HEK293T (cell line): ENCODE measurements at regions not wholly inside any gene's neighbourhood (a gene's known extent, or its start where the extent isn't known, plus 50 kb on each side); places are given as distances from the start of the nearest gene placed in this dataset.

Experiments used
- CTCF ChIA-PET: fragments of 350-600 bp; formaldehyde crosslinking; extraction: SDS; loops from one replicate; lab custom pipeline; 2021; ENCODE audit warnings: antibody characterized with exemption, inconsistent platforms; lab: Yijun Ruan, JAX
- POLR2A ChIA-PET: fragments of 350-600 bp; formaldehyde crosslinking; extraction: SDS; loops from one replicate; lab custom pipeline; 2020; ENCODE audit warnings: antibody characterized with exemption, inconsistent platforms; lab: Yijun Ruan, JAX
- DNase-seq: peaks from one replicate; pipeline ENCODE4 v3.0.0; 2012; ENCODE audit warnings: mixed read lengths; ENCODE audit errors: extremely low spot score
- ARNT ChIP-seq: fragments of 450-650 bp; IDR thresholded peaks from 2 replicates; pipeline ENCODE4 v1.6.1; 2017; ENCODE audit warnings: mild to moderate bottlenecking
- BHLHE40 ChIP-seq: fragments of 450-650 bp; IDR thresholded peaks from 2 replicates; pipeline ENCODE4 v1.6.1; 2016; ENCODE audit warnings: mild to moderate bottlenecking, moderate library complexity, borderline replicate concordance
- CTBP1 ChIP-seq: fragments of 450-650 bp; IDR thresholded peaks from 2 replicates; pipeline ENCODE4 v1.6.1; 2016; ENCODE audit warnings: borderline replicate concordance
- ELF4 ChIP-seq: fragments of 450-650 bp; IDR thresholded peaks from 2 replicates; pipeline ENCODE4 v1.6.1; 2017; ENCODE audit warnings: antibody characterized with exemption
- FOXA1 ChIP-seq: fragments of 450-650 bp; IDR thresholded peaks from 2 replicates; pipeline ENCODE4 v1.6.1; 2016; ENCODE audit warnings: mild to moderate bottlenecking
- FOXK2 ChIP-seq: fragments of 450-650 bp; IDR thresholded peaks from 2 replicates; pipeline ENCODE4 v1.6.1; 2016; ENCODE audit warnings: mild to moderate bottlenecking
- FOXM1 ChIP-seq: fragments of 450-650 bp; IDR thresholded peaks from 2 replicates; pipeline ENCODE4 v1.6.1; 2017; ENCODE audit warnings: mild to moderate bottlenecking, borderline replicate concordance
- HDGF ChIP-seq: fragments of 450-650 bp; IDR thresholded peaks from 2 replicates; pipeline ENCODE4 v1.6.1; 2017; ENCODE audit warnings: antibody characterized with exemption, borderline replicate concordance
- L3MBTL2 ChIP-seq: fragments of 450-650 bp; conservative IDR thresholded peaks from 2 replicates; pipeline ENCODE4 v1.6.1; 2016; ENCODE audit warnings: mild to moderate bottlenecking
- LEF1 ChIP-seq: fragments of 450-650 bp; IDR thresholded peaks from 2 replicates; pipeline ENCODE4 v1.6.1; 2017; ENCODE audit warnings: mild to moderate bottlenecking, borderline replicate concordance
- NFRKB ChIP-seq: fragments of 450-650 bp; IDR thresholded peaks from 2 replicates; pipeline ENCODE4 v1.6.1; 2016; ENCODE audit warnings: mild to moderate bottlenecking, moderate library complexity
- SP1 ChIP-seq: fragments of 450-650 bp; IDR thresholded peaks from 2 replicates; pipeline ENCODE4 v1.6.1; 2017
- SUZ12 ChIP-seq: fragments of 450-650 bp; IDR thresholded peaks from 2 replicates; pipeline ENCODE4 v1.6.1; 2016; ENCODE audit warnings: mild to moderate bottlenecking
- TARDBP ChIP-seq: fragments of 450-650 bp; IDR thresholded peaks from 2 replicates; pipeline ENCODE4 v1.6.1; 2016
- ZNF384 ChIP-seq: fragments of 450-650 bp; IDR thresholded peaks from 2 replicates; pipeline ENCODE4 v1.6.1; 2016
- TF ChIP-seq, protein P1 (sequence below): fragments of 450-650 bp; IDR thresholded peaks from 2 replicates; pipeline ENCODE4 v1.6.1; 2016

DNA sequence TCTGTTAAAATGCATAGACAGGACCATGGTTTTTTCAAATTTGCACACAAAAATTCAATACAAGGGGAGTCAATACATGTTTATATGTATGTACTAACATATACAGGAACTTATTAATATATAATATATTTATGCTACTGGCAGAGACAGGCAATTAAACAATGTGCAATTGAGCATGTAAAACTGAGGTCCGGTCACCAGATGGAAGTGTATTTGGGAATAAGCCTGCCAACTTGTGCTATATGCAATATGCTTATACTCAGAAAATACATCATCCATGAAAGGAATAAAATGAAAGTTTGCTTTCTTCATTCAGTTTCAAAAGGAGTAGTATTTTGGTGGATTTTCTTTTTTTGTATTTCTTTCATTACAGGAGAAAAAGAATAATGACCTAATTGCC lies 640.2 kb upstream of the CXADR start:
- ChIA-PET CTCF (no interaction called here), POLR2A (no interaction called here)
- TF ChIP-seq TARDBP (no peak), FOXK2 (no peak), L3MBTL2 (no peak), SP1 (no peak), NFRKB (no peak), BHLHE40 (no peak), ELF4 (no peak), LEF1 (no peak), ZNF384 (no peak), FOXA1 (no peak), FOXM1 (no peak), HDGF (no peak), CTBP1 (no peak)
- TF ChIP-seq, protein P1, sequence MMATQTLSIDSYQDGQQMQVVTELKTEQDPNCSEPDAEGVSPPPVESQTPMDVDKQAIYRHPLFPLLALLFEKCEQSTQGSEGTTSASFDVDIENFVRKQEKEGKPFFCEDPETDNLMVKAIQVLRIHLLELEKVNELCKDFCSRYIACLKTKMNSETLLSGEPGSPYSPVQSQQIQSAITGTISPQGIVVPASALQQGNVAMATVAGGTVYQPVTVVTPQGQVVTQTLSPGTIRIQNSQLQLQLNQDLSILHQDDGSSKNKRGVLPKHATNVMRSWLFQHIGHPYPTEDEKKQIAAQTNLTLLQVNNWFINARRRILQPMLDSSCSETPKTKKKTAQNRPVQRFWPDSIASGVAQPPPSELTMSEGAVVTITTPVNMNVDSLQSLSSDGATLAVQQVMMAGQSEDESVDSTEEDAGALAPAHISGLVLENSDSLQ = no peak
- DNase-seq = no peak

- CTCF ChIA-PET = no interaction called here
- TF ChIP-seq ARNT (no peak), TARDBP (no peak)
- POLR2A ChIA-PET = no interaction called here
- no peak for DNase-seq
These were observed 639.7 kb upstream of the CXADR start for GRCh38 chr21:16873176-16873575.

- ChIA-PET POLR2A (no interaction called here), CTCF (no interaction called here)
- no peak for TF ChIP-seq FOXA1
- no peak for TF ChIP-seq SP1
- TF ChIP-seq HDGF = no peak
- no peak for DNase-seq
These were observed 639.2 kb upstream of the CXADR start for GRCh38 chr21:16873596-16873995.

GRCh38 chr21:16879479-16879878 lies 633.4 kb upstream of the CXADR start:
- TF ChIP-seq ELF4 = no peak
- no peak for TF ChIP-seq ARNT
- no peak for TF ChIP-seq FOXM1
- TF ChIP-seq LEF1 = no peak
- TF ChIP-seq TARDBP = no peak
- ChIA-PET CTCF (no interaction called here), POLR2A (no interaction called here)
- no peak for DNase-seq

- POLR2A ChIA-PET = no interaction called here
- DNase-seq = no peak
- CTCF ChIA-PET = no interaction called here
- TF ChIP-seq BHLHE40 (no peak), TARDBP (no peak), ZNF384 (no peak), FOXK2 (no peak)
These were observed 621.0 kb upstream of the CXADR start for GRCh38 chr21:16891821-16892220.

DNA sequence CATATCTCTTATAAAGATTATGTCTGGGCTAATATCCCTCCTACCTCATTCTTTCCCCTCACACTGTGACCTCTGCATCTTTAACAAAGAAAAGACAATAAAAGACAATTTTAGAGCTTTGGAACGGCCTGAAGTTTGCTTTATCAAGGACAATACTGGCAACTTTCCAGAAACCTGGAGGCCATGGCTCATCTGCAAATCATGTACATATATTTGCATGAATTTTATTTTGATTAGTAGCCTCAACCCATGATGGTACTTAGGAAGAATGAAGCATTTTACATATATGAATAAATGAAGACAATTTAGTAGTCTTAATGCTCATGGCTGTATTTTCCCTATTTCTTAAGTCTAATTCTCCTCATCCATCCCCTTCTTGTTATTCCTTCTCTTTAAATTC lies 612.2 kb upstream of the CXADR start:
- no peak for TF ChIP-seq LEF1
- TF ChIP-seq BHLHE40 = no peak
- TF ChIP-seq, protein P1 = no peak
- ChIA-PET CTCF (no interaction called here), POLR2A (no interaction called here)
- DNase-seq = no peak

GRCh38 chr21:16908077-16908476 lies 604.8 kb upstream of the CXADR start:
- POLR2A ChIA-PET = no interaction called here
- TF ChIP-seq, protein P1 = peak; percentile 18; the same call in 1 of the 2 replicates
- no peak for TF ChIP-seq TARDBP
- no peak for TF ChIP-seq CTBP1
- no peak for DNase-seq
- CTCF ChIA-PET = no interaction called here

DNA sequence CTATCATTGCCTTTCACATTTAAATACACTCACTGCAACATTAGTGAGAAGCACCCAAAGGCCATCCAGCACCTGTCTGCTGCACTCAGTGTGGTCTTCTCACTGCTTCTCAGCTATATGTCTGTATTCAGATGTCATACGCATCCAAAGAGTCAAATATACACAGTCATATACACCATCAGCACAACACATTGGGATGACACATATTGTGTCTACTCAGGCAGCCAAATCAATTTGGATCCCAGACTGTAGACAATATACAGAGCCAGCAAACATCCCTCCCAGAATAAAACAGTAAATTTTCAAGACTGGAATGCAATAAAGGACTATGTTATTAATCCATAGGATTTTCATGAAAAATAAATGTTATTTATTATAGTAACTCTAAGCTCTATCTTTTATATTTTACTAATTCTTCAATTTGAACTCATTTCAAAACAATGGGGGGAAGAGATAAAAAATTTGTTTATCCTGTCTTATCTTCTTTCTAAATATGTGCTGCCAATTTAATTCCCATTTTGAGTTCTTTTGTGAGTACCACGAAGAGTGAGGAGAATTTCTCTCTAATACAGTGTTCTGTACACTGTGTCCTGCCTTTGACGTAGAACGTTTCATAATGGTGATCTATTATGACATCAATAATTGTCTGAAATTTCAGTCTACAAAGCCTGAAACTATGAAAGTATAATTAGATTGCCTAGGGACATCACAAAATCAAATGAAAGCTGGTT lies 602.2 kb upstream of the CXADR start:
- DNase-seq = no peak
- CTCF ChIA-PET = no interaction called here
- POLR2A ChIA-PET = no interaction called here
- TF ChIP-seq BHLHE40 = no peak
- no peak for TF ChIP-seq TARDBP
- TF ChIP-seq ZNF384 = no peak
- TF ChIP-seq FOXA1 = no peak
- no peak for TF ChIP-seq CTBP1
- no peak for TF ChIP-seq LEF1
- TF ChIP-seq HDGF = no peak
- TF ChIP-seq SP1 = no peak
- no peak for TF ChIP-seq NFRKB
- TF ChIP-seq FOXK2 = no peak
- no peak for TF ChIP-seq ELF4
- no peak for TF ChIP-seq L3MBTL2
- no peak for TF ChIP-seq FOXM1
- TF ChIP-seq SUZ12 = no peak
- no peak for TF ChIP-seq ARNT
